ENCODE measurements at regions not wholly inside any gene's neighbourhood (a gene's known extent, or its start where the extent isn't known, plus 50 kb on each side); places are given as distances from the start of the nearest gene placed in this dataset.

DNA sequence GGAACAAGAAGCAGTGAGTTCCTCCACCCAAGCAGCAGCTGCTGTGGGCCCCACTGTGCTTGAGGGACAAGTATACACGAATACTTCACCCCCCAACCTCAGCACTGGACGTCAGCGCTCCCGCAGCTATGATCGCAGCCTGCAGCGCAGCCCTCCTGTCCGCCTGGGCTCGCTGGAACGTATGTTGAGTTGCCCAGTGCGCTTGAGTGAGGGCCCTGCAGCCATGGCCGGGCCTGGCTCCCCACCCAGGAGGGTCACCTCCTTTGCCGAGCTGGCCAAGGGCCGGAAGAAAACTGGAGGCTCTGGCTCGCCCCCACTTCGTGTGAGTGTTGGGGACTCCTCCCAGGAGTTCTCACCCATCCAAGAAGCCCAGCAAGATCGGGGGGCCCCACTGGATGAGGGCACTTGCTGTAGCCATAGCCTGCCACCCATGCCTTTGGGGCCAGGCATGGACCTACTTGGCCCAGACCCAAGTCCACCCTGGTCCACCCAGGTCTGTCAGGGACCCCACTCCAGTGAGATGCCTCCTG, 57.1 kb upstream of the TESK1 start:
- Histone ChIP-seq H3K27ac (ENCODE audit: low read depth in 1 of 2, low read length in 2 of 2) (no peak overlapping the region), H3K36me3 (ENCODE audit: control insufficient read depth in 4 of 4, insufficient read depth in 3 of 4, low read depth in 1 of 4, low read length in 3 of 4) (peaks cover 0 to 12% (median 7%) of the 10 kb centered on the region in 4 donors), H3K9ac (ENCODE audit: low read depth in 1 of 2, low read length in 2 of 2) (no peak overlapping the region), H3K4me1 (ENCODE audit: control insufficient read depth in 4 of 4, insufficient read depth in 4 of 4, low read length in 3 of 4) (no peaks in the 10 kb centered on the region), H3K9me3 (ENCODE audit: control insufficient read depth in 4 of 4, low read length in 3 of 4) (no peaks in the 10 kb centered on the region), H3K27me3 (ENCODE audit: control insufficient read depth in 4 of 4, insufficient read depth in 4 of 4, low read length in 3 of 4) (no peaks in the 10 kb centered on the region), H3K4me3 (ENCODE audit: low read depth in 1 of 3, low read length in 3 of 3) (no peak overlapping the region)
- DNase-seq (ENCODE audit: low spot score) = no peak
- WGBS = 97% methylated on average over 16 of the region's 16 CpGs
- TF ChIP-seq, protein P1, sequence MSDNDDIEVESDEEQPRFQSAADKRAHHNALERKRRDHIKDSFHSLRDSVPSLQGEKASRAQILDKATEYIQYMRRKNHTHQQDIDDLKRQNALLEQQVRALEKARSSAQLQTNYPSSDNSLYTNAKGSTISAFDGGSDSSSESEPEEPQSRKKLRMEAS (IDR thresholded peaks at IDR 0.05) = no peak
- TF ChIP-seq JUND (IDR thresholded peaks at IDR 0.05) (no peak), FOXA2 (IDR thresholded peaks at IDR 0.05) (no peak), EGR1 (IDR thresholded peaks at IDR 0.05; ENCODE audit: low read depth in 2 of 2) (no peak)
- TF ChIP-seq, protein P2, sequence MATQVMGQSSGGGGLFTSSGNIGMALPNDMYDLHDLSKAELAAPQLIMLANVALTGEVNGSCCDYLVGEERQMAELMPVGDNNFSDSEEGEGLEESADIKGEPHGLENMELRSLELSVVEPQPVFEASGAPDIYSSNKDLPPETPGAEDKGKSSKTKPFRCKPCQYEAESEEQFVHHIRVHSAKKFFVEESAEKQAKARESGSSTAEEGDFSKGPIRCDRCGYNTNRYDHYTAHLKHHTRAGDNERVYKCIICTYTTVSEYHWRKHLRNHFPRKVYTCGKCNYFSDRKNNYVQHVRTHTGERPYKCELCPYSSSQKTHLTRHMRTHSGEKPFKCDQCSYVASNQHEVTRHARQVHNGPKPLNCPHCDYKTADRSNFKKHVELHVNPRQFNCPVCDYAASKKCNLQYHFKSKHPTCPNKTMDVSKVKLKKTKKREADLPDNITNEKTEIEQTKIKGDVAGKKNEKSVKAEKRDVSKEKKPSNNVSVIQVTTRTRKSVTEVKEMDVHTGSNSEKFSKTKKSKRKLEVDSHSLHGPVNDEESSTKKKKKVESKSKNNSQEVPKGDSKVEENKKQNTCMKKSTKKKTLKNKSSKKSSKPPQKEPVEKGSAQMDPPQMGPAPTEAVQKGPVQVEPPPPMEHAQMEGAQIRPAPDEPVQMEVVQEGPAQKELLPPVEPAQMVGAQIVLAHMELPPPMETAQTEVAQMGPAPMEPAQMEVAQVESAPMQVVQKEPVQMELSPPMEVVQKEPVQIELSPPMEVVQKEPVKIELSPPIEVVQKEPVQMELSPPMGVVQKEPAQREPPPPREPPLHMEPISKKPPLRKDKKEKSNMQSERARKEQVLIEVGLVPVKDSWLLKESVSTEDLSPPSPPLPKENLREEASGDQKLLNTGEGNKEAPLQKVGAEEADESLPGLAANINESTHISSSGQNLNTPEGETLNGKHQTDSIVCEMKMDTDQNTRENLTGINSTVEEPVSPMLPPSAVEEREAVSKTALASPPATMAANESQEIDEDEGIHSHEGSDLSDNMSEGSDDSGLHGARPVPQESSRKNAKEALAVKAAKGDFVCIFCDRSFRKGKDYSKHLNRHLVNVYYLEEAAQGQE (IDR thresholded peaks at IDR 0.05) = no peak
- TF ChIP-seq, protein P3, sequence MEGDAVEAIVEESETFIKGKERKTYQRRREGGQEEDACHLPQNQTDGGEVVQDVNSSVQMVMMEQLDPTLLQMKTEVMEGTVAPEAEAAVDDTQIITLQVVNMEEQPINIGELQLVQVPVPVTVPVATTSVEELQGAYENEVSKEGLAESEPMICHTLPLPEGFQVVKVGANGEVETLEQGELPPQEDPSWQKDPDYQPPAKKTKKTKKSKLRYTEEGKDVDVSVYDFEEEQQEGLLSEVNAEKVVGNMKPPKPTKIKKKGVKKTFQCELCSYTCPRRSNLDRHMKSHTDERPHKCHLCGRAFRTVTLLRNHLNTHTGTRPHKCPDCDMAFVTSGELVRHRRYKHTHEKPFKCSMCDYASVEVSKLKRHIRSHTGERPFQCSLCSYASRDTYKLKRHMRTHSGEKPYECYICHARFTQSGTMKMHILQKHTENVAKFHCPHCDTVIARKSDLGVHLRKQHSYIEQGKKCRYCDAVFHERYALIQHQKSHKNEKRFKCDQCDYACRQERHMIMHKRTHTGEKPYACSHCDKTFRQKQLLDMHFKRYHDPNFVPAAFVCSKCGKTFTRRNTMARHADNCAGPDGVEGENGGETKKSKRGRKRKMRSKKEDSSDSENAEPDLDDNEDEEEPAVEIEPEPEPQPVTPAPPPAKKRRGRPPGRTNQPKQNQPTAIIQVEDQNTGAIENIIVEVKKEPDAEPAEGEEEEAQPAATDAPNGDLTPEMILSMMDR (IDR thresholded peaks at IDR 0.05; ENCODE audit: low read depth, low read length, missing input control) = no peak
- TF ChIP-seq, protein P4, sequence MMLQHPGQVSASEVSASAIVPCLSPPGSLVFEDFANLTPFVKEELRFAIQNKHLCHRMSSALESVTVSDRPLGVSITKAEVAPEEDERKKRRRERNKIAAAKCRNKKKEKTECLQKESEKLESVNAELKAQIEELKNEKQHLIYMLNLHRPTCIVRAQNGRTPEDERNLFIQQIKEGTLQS (IDR thresholded peaks at IDR 0.05) = no peak

DNA sequence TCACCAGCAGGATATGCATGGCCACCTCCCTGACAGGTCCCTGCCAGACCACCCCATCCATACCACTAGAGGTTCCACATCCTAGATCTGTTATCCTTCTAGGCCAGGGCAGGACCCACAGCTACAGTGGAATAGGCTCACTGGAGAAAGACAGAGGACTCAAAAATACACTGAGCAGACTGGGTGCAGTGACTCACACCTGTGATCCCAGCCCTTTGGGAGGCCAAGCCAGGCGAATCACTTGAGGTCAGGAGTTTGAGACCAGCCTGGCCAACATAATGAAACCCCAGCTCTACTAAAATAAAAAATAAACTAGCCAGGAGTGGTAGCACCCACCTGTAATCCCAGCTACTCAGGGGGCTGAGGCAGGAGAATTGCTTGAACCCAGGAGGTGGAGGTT, 56.5 kb upstream of the TESK1 start:
- Histone ChIP-seq H3K27ac (ENCODE audit: low read depth in 1 of 2, low read length in 2 of 2) (no peak overlapping the region), H3K27me3 (ENCODE audit: control insufficient read depth in 4 of 4, insufficient read depth in 4 of 4, low read length in 3 of 4) (no peaks in the 10 kb centered on the region), H3K36me3 (ENCODE audit: control insufficient read depth in 4 of 4, insufficient read depth in 3 of 4, low read depth in 1 of 4, low read length in 3 of 4) (peaks cover 0 to 12% (median 7%) of the 10 kb centered on the region in 4 donors), H3K9ac (ENCODE audit: low read depth in 1 of 2, low read length in 2 of 2) (no peak overlapping the region), H3K9me3 (ENCODE audit: control insufficient read depth in 4 of 4, low read length in 3 of 4) (no peaks in the 10 kb centered on the region), H3K4me3 (ENCODE audit: low read depth in 1 of 3, low read length in 3 of 3) (no peak overlapping the region), H3K4me1 (ENCODE audit: control insufficient read depth in 4 of 4, insufficient read depth in 4 of 4, low read length in 3 of 4) (peaks cover 0 to 4% (median 2%) of the 10 kb centered on the region in 4 donors)
- WGBS = 93% methylated on average over 1 of the region's 1 CpG
- TF ChIP-seq HNF4A (conservative IDR thresholded peaks at IDR 0.05) (no peak), FOXA1 (IDR thresholded peaks at IDR 0.05) (no peak), NR2F2 (IDR thresholded peaks at IDR 0.05) (no peak), EGR1 (IDR thresholded peaks at IDR 0.05; ENCODE audit: low read depth in 2 of 2) (no peak)
- TF ChIP-seq, protein P5, sequence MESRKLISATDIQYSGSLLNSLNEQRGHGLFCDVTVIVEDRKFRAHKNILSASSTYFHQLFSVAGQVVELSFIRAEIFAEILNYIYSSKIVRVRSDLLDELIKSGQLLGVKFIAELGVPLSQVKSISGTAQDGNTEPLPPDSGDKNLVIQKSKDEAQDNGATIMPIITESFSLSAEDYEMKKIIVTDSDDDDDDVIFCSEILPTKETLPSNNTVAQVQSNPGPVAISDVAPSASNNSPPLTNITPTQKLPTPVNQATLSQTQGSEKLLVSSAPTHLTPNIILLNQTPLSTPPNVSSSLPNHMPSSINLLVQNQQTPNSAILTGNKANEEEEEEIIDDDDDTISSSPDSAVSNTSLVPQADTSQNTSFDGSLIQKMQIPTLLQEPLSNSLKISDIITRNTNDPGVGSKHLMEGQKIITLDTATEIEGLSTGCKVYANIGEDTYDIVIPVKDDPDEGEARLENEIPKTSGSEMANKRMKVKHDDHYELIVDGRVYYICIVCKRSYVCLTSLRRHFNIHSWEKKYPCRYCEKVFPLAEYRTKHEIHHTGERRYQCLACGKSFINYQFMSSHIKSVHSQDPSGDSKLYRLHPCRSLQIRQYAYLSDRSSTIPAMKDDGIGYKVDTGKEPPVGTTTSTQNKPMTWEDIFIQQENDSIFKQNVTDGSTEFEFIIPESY (IDR thresholded peaks at IDR 0.05) = no peak
- no peak for DNase-seq (ENCODE audit: low spot score)
